ENCODE measurements at regions not wholly inside any gene's neighbourhood (a gene's known extent, or its start where the extent isn't known, plus 50 kb on each side); places are given as distances from the start of the nearest gene placed in this dataset.

DNA sequence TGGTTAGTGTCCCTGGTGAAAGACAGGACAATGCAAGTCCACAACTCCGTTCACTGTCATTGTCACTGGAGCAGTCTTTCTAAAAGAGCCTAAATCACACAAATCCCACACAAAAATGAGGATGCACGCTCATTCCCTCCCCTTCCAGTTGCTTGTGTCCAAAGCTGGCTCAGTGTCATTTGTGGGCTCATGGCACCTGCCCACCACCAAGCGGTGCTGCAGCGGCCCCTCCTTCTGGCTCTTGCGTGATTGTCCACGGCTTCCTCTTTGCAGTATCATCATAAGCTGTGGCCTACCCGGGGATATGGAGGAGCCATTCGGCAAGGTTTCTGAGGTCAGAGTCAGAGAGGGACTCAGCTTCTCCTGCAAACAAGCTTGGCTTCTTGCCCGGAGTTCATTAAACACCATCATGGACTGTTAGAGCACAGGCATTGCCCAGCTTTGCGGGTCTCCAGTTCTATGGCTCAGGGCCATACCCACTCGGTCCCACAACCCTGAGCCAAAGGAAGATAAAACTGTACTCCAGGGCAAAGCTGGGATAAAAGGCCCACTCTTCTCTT lies 179.4 kb upstream of the AGAP1 start:
- TF ChIP-seq, protein P1, sequence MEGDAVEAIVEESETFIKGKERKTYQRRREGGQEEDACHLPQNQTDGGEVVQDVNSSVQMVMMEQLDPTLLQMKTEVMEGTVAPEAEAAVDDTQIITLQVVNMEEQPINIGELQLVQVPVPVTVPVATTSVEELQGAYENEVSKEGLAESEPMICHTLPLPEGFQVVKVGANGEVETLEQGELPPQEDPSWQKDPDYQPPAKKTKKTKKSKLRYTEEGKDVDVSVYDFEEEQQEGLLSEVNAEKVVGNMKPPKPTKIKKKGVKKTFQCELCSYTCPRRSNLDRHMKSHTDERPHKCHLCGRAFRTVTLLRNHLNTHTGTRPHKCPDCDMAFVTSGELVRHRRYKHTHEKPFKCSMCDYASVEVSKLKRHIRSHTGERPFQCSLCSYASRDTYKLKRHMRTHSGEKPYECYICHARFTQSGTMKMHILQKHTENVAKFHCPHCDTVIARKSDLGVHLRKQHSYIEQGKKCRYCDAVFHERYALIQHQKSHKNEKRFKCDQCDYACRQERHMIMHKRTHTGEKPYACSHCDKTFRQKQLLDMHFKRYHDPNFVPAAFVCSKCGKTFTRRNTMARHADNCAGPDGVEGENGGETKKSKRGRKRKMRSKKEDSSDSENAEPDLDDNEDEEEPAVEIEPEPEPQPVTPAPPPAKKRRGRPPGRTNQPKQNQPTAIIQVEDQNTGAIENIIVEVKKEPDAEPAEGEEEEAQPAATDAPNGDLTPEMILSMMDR (IDR thresholded peaks at IDR 0.05): no peak
- TF ChIP-seq POLR2A (IDR thresholded peaks at IDR 0.05) (no peak), POLR2AphosphoS5 (IDR thresholded peaks at IDR 0.05) (no peak)

Data from sigmoid colon (tissue), 4 donors.